CD4-positive, alpha-beta T cell treated with Interleukin-6 for 4 hours (primary cell): ENCODE measurements at regions not wholly inside any gene's neighbourhood (a gene's known extent, or its start where the extent isn't known, plus 50 kb on each side); places are given as distances from the start of the nearest gene placed in this dataset.
"Not testable (repeated sequence)": the region's sequence is repeated elsewhere in the genome, so short reads cannot be mapped to it uniquely, and the experiment has no call there.

Experiments
- DNase-seq: peaks from one replicate; pipeline ENCODE4 v3.0.0-alpha.2; 2020; ENCODE audit warnings: mixed read lengths

DNA sequence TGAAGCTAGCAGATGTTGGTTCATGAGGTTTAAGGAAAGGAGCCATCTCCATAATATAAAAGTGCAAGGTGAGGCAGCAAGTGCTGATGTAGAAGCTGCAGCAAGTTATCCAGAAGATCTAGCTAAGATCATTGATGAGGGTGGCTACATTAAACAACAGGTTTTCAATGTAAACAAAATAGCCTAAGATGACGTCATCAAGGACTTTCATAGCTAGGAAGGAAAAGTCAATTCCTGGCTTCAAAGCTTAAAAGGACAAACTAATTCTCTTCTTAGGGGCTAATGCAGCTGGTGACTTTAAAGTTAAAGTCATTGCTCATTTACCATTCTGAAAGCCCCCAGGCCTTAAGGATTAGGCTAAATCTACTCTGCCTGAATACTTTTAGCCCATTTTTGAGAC is 141.9 kb downstream of the MID1IP1 start:
- DNase-seq = no peak

DNA sequence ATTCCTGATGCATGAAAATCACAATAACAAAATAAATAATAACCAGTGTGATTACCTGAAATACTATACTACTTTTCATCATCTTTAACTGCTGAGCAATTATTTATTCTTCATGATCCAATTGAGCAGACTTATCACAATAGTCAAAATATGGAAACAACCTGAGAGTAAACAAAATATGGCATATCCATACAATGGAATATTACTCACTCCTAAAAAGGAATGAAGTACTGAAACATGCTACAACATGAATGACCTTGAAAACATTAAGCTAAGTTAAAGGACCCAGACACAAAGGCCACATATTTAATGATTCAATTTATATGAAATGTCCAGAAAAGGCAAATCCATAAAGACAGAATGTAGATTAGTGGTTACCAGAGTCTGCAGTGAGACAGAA is 146.8 kb downstream of the MID1IP1 start:
- no peak for DNase-seq

DNA sequence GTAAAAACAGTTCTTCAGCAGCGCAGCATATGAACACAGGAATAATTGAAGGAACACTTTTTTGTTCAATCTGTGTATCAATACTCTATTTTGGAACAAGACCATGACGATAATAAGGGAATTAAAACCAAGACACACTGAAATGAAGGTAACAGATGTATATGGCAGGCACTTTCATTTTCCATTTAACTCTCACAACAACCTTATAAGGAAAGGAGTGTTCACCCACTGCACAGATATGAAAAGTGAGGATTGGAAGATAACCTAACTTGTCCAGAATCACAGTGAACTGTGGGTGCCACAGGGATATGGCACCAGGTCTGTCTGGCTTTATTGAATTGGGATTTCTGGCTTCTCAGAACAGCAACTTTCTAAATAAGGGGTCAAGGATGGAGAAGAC is 153.3 kb downstream of the MID1IP1 start:
- no peak for DNase-seq

DNA sequence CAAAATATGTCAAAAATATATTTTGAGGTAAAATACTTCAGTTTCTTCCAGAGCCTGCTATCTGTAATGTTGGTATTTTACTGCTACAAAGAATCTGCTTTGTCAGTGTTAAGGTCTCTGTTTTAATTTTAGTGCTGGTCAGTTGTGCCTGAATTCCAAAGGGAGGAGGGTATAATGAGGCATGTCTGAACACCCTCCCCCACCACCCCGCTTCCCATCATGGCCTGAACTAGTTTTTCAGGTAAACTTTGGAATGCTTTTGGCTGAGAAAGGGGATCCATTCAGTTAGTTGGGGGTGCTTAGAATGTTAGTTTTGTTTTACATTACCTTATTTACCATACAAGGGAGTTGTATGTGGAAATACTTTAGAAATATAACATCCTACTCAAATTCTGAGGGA is 158.5 kb downstream of the MID1IP1 start:
- no peak for DNase-seq

DNA sequence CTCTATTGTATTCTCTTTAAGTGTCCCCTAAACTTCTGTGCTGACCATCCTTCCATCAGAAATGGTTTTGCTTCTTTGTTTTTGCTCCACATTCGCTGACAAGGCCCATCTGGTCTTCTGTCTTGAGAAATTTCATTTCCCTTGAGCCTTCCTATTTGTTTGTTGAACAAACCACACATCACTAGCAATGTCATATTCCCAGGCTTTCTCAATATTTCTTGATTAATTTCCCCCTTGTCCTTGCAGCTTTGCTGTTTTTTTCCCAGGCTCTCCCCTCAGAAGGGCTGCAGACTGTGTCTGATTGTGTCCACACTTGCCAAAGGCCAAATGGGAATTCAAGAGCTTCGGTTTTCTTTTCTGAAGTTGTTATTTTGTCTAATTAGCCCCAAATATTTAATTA is 158.9 kb downstream of the MID1IP1 start:
- DNase-seq = no peak

DNA sequence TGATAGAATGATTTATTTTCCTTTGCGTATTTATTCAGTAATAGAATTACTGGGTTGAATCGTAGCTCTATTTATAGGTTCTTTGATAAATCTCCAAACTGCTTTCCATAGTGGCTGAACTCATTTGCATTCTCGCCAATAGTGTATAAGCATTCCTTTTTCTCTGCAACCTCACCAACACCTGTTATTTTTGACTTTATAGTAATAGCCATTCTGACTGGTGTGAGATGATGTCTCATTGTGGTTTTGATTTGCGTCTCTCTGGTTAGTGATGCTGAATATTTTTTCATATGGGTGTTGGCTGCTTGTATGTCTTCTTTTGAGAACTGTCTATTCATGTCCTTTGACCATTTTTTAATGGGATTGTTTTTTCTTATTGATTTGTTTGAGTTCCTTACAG is 160.7 kb downstream of the MID1IP1 start:
- DNase-seq = no peak

DNA sequence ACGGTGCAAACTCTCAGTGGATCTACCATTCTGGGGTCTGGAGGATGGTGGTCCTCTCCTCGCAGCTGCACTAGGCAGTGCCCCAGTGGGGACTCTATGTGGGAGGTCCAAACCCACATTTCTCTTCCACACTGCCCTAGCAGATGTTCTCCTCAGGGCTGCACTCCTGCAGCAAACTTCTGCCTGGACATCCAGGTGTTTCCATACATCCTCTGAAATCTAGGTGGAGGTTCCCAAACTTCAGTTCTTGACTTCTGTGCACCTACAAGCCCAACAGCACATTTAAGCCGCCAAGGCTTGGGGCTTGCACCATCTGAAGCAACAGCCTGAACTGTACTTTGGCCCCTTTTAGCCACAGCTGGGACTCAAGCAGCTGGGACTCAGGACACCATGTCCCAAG is 162.0 kb downstream of the MID1IP1 start:
- DNase-seq = not testable (repeated sequence)

DNA sequence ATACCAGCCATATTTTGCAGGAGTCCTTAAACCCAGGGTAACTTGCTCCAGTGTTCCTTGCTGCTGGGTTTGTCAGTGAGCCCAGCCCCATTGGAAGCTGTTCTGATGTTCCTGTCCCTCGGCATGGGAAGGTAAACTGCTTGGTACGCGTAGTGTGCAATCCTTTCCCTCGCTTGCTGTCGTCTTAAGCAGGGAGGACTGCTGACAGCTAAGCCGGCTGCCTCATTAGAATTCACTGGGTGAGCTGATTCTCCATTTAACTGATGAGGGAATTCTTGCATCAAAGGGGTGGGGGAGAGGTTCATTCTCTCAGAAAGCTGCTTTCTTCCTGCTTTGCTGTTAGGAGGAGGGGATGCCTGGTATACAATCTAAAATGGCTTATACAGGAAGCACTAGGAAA is 164.6 kb downstream of the MID1IP1 start:
- DNase-seq = no peak

DNA sequence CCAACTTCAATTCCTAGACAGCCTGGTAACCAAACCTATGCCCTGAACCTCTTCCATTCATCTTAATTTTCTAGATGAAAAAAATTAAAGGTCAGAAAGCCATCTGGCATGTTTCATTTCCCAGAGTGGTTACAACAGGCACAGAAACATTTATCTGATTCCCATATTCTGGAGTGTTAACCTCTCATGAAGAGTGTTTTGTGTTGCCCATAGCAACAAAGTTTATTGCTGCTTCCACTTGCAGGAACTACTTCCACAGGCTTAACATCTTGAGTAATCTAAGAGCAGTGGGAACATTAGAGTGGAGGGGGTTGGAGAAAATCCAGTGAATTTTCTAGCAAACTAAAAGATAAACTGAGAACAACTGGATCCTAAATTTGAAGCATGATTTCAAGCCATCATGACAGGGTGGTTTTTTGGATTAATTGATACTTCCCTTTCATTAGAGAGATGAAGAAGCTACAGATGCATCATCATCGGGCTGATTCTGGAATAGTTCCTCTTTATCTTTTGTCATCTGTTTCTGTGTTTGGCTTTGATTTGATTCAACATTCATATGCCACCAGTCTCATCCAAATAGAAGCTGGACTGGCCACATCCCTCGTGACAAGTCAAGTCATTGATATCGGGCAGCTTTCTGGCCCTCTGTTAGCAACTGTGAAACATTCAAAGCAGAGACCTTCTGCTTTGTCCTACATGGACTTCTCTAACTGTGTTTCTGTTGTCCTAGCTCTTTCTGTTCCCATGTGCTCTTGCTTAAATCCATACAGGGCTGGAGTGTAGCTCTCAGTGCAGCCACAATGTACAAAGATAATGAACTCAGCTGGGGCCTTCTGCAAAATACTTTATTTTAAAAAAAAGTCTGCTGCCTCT is 167.3 kb downstream of the MID1IP1 start:
- DNase-seq = no peak

DNA sequence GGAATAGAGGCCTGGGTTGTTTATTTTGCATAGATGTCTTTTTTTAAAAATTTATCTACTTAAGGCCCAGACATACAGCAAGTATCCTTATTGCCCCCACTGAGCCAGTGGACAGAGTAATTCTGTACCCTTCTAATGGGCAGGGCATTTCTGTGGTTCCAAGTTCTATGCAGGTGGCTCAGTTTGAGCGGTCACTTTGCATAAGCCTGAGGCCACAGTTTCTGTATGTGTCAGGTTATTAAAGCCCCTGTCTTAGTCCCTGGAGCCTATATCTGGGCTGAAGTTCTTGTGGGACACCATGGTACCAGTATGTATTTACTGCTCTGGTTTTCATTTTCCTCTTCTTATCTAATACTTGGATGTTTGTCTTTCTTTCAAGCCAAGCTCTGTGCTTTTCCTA is 168.8 kb downstream of the MID1IP1 start:
- DNase-seq = no peak

DNA sequence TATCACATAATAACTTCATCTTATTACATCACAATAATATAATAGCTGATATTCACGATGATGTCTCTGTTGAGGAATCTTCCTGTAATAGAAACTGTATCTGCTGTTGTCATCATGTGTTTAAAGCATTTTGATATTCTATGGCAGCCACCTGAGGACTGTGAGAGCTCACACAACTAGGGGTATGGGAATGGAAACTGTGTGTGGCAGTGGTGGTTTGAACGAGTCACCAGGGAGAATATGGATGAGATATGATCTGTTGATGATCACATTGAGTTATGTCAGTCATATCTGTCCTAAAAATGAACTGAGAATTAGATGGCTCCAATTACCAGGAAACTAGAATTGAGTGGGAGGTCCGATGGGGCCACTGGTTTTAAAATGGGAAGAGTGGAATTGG is 169.6 kb downstream of the MID1IP1 start:
- no peak for DNase-seq

DNA sequence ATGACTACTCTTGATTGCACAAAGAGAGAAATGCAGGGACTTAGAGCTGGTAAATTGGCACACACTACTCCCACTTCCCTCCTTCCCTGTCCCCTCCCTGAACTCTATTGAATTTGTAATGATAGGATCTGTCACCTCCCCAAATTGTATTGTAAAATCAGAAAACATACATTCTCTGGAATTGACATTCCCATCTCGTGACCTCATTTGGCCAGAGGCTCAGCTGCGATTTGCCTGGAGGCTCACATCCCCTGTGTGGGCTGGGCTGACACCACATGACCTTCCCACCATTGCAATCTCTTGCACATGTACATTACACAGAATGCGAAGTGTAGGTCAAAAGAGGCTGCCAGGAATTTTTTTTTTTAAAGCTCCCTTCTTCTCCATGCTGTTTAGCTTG is 172.1 kb downstream of the MID1IP1 start:
- DNase-seq = no peak

DNA sequence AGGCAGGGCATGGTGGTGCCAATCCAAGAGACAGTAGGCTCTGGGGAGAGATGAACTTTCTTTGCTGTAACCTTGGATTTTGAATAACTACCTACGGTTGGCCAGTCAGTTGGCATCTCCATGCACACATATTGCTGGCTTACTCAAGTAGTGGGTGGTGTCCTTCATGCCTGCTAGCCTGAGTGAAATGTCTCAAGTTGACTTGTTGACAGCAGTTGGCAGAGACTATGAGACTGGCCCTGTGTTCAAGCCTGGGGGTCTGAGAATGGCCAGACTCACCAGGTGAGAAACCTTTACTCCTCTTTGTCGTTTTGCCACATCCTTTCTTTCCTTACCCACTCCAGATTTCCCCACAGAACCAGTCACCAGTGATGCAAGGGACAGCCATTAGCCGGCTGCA is 173.3 kb downstream of the MID1IP1 start:
- no peak for DNase-seq

DNA sequence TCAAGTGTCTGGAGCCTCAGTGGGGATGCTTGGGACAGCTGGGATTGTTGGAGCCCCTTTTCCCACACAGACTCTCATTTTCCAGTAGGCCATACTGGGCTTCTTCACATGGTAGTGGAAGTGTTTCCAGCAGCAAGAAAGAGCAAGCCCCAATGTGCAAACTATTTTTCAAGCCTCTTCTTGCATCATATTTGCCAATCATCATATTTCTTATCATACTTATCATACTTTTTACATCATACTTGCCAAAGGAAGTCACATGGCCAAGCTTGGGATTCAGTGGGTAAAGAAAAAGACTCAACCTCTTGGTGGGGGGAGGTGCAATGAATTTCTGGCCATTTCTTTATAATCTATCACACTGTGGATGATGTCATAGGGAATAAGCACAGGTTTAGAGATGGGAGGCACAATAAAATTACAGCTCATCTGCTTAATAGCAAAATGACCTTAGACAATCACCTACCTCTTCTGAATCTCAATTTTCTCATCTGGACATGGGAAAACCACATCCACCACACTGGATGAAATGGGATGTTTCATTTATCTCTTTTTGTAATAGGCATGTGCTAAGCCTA is 174.2 kb downstream of the MID1IP1 start:
- no peak for DNase-seq

DNA sequence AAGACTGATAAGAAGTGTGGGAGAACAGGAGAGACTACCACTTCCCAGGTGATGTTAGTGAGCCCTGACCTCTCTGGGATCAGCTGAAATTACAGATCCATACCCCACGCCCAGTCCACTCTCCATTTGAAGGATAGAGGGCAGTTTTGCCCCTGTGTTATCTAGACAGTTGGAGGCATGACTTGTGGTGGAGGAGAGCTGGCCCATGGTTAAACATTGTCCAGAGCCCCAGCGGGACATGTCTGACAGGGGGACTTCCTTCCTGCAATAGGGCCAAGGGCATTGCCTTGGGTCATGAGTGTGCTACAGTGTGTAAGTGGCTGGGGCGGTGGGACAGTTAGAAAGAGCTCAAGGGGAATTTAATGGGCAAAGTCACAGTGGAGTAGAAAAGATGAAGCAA is 181.1 kb downstream of the MID1IP1 start:
- DNase-seq = no peak

DNA sequence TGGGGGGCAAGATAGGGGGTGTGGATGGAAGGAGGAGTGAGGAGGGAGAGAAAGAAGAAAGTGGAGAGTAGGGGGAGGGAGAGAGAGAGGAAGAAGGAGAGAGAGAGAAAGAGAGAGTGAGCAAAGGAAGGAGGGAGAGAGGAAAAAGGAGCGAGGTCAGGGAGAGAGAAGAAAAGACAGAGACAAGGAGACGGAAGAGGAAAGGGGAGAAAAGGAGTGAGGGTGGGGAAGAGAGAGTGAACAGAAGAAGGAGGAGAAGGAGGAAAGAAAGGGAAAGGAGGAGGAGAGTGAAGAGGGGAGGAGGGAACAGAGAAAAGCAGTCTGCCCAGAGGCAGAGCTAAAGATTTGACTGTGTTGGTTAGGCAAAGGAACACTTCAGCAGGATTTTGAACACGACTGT is 181.6 kb downstream of the MID1IP1 start:
- DNase-seq = no peak

DNA sequence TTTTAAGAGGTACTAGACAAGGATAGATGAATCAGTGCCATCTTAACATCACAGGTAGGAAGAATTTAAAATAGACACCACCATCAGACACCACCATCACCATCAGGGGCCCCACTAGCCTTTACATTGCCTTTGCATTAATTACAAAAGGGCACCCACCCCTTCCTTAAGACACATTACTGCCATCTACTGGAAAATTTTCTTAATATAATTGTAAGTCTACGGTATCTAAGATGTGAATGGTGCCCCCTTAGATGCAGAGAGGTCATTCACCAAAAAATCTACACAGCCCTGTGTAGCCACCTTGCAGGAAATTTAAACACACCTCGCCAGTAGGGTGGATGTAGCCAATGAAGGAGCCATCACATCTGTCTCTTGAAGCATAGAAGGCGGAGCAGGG is 184.1 kb downstream of the MID1IP1 start:
- peak; percentile 6 for DNase-seq

DNA sequence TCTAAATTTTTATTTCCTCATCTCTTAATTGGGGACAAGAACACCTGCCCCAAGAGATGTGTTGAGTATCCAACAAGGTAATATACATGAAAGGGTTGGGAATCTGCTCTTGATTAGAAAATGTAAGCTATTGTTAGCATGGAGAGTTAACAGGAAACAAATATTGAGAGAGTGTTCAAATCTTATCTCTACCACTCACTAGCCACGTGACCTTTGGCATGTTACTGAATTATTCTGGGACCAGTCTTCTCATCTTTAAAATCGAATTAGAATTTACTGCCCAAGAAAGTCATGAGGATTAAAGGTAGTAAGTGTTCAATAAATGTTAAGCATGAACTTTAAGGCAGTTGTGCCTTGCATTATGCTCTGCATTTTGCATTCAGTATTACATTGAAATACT is 184.7 kb downstream of the MID1IP1 start:
- DNase-seq = no peak

DNA sequence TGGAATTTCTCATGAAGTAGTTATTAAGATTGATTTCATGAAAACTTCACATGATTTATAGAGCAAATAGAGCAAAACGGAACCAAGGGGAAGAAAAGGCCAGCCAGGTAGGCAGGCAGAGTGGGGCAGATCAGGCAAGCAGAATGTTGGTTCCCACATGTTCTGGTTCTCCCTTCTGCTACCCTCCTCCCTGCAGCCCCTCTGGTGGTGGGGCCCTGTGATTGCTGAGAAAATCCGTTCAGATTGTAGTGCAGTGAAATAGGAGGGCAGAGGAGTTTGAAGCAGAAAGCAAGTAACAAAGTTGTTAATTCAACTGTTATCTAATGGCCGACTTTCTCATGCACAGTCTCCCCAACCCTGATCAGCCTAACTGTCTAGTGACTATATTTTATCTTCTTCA is 185.3 kb downstream of the MID1IP1 start:
- no peak for DNase-seq

DNA sequence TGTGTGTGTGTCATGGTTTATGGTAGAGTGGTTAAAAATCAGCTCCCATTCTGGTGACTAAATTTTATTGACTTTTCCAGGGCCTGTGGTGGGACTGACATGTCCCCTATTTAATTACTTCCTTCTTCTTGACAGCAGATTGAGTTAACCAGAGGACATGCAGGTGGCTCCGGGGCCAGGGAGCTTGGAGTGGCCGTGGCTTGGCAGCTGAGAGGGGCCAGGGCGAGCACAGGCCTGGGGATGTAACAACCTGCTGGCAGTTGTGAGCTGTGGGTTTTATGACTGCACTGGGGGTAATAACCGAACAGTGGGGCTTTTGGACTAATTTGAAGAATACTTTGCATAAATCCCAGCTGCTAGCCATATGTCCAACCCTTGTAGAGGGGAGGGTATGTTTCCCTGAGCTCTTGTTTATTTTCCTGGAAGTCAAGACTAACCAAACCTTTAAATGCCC is 186.0 kb downstream of the MID1IP1 start:
- no peak for DNase-seq

DNA sequence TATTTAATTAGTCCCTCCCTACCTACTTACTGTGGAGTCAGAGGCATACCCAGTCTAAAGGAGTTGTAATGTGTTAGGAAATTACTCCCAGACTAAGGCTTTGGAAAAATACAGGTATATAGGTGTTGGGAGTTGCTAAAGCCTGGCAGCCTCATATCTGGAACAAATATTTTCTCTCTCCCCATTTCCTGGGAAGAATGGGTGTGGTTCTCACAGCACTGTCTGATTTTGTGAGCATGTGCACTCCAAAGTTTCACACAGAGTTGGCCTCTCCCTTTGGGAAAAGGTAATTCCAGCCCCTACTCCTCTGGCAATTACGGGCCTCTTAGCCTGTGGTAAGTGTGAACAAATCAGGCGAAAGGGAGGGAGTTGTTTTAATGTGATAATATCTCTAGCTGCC is 187.0 kb downstream of the MID1IP1 start:
- DNase-seq = no peak

DNA sequence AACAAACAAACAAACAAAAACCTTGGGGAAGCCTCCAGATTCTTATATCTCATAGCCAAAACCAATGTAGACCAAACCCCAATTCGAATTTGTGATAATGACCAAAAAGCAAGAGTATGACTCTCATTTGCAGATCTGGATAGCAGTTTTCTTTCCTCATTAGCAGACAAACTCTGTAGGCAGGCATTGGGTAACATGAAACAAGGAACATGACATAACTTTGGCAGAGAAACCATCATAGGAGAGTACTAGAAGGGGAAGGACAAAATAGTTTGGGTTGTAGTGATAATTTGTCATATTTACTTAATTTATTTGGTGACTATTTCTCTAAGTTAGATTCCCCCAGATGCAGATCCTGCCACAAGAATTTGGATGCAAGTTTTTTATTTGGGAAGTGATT is 187.8 kb downstream of the MID1IP1 start:
- DNase-seq = no peak

DNA sequence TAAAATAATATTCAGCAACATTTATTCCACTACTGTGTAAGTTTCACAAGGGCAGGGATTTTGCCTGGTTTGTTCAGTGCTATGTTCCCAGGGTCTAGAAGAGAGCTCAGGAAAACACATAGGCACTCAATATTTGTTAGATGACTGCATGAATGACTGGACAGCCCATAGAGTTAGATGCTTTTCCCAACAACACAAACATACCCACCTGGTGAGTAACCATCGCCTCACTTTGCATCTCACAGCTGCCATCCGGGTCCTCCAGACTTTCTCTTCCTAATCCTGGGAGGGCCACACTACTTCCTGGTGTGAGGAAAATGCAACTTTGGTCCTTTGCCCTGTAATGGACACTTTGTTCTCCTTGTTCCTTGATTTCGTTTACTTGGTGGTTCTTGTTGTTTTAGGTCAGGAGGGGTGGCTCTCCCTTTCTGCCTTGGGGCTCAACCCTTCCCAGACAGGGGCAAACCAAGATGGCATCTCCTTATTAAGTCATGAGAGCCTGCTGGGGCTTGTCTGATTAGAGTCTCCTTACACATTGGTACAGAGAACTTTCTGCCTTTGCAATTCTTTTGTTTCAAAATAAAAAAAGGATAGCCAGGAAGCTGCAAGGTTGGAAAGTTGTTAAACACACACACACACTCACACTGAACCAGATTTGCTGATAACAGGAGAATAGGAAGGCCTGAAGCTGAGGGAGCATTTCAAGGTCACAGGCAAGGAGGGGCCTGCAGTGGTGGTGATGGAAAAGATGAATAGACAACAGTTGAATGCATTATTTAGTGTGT is 190.6 kb downstream of the MID1IP1 start:
- DNase-seq = no peak
